ENCODE measurements at regions not wholly inside any gene's neighbourhood (a gene's known extent, or its start where the extent isn't known, plus 50 kb on each side); places are given as distances from the start of the nearest gene placed in this dataset.

GRCh38 chr5:106374956-106375355 lies 1295.8 kb downstream of the EFNA5 start:
- TF ChIP-seq CTCF (conservative IDR thresholded peaks at IDR 0.05 in 1 of 2, IDR thresholded peaks at IDR 0.05 in 1 of 2; ENCODE audit: extremely low read depth in 1 of 2, insufficient read depth in 1 of 2, low read depth in 1 of 2, low read length in 2 of 2) (no peak), EZH2 (IDR thresholded peaks at IDR 0.05; ENCODE audit: borderline replicate concordance, low read length) (no peak)

Data from mammary epithelial cell (primary cell).